Hypothalamus (tissue), 51 donors: ENCODE measurements at regions not wholly inside any gene's neighbourhood (a gene's known extent, or its start where the extent isn't known, plus 50 kb on each side); places are given as distances from the start of the nearest gene placed in this dataset.

ENCODE experiments used
- DNase-seq, 51 donors: peaks; one replicate each; lab custom pipeline; 2025; lab: John Stamatoyannopoulos, UW

DNA sequence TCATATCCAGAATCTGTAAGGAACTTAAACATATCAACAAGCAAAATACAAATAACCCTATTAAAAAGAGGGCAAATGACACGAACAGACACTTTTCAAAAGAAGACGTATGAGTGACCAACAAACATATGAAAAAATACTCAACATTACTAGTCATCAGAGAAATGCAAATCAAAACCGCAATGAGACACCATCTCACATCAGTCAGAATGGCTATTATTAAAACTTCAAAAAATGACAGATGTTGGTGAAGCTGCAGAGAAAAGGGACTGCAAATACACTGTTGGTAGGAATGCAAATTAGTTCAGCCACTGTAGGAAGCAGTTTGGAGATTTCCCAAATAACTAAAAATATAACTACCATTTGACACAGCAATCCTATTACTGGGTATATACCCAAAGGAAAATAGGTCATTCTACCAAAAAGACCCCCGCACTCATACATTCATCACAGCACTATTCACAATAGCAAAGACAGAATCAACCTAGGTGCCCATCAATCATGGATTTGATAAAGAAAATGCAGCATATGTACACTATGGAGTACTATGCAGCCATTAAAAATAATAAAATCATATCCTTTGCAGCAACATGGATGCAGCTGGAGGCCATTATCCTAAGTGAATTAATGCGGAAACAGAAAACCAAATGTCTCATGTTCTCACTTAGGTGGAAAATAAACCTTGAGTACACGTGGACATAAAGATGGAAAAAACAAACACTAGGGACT, 230.1 kb upstream of the RAB4A start:
- no peak for DNase-seq

DNA sequence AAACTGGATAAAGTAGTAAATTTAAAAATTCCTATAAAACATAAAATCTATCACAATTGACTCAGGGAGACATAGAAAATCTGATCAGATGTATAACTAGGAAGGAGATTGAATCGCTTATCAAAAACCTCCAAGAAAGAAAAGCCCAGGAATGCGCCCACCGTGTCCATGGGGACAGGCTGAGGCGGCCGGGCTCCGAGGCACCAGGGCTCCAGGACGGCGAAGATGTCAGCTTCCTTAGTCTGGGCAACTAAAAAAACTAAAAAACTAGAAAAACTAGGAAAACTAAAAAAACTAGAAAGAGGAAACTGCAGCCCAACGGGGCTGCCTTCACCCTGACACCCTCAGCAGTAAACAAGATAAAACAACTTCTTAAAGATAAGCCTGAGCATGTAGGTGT, 229.0 kb upstream of the RAB4A start:
- DNase-seq, result no peak

DNA sequence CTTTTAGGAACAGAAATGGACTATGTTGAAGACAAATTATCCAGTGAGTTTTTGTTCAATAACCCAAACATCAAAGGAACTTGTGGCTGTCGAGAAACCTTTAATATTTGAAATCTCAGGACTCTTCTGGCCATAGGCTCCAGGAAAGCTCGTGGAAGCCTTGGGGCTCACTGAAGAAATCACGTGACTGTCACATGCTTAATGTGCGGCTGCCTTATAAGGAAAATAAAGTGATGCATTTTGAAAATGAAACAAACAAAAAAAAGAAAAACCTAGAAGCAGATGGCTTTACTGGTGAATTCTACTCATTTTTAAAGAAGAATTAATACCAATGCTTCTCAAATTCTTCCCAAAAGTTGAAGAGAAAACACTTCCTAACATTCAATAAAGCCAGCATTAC, 228.4 kb upstream of the RAB4A start:
- no peak for DNase-seq

DNA sequence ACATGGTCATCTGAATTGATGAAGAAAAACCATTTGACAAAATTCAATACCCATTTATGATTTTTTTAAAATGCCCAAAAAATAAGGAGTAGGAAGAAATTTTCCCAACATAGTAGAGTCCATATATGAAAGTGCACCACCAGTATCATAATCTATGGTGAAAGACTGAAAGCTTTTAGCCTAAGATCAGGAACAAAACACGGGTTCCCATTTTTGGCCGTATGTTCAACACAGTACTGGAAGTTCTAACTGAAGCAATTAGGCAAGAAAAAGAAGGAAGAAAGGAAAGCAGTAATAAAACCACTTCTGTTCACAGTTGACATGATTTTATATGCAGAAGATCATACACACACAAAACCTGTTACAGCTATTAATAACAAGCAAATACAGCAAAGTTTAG, 227.8 kb upstream of the RAB4A start:
- no peak for DNase-seq

DNA sequence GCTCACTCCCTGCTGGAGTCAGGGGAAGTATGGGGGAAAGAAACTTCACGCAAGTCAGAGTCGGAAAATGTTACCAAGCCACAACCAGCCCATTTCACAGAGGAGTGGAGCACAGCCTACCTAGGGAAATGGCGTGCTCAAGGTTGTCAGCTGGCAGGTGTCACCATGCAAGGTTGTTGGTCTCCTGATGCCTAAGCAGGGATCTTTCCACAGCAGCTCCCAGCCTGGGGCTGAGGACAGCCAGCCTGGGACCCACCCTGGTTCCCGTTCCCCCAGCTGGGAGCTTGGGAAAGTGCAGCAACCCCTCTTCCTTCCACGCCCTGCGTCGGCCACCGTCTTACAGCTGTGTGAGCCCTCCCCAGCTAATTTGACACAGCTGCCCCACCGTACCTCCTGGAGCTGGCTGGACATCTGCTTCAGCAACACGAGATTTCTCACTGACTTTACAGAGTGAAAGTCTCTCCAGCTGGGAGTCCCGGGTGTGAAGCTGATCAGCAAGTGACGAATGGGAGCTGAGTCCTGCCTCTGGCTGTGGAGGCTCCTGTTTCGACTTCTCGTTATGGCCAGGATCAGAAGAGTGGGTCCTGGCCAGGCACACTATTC, 224.6 kb upstream of the RAB4A start:
- DNase-seq, result no peak

DNA sequence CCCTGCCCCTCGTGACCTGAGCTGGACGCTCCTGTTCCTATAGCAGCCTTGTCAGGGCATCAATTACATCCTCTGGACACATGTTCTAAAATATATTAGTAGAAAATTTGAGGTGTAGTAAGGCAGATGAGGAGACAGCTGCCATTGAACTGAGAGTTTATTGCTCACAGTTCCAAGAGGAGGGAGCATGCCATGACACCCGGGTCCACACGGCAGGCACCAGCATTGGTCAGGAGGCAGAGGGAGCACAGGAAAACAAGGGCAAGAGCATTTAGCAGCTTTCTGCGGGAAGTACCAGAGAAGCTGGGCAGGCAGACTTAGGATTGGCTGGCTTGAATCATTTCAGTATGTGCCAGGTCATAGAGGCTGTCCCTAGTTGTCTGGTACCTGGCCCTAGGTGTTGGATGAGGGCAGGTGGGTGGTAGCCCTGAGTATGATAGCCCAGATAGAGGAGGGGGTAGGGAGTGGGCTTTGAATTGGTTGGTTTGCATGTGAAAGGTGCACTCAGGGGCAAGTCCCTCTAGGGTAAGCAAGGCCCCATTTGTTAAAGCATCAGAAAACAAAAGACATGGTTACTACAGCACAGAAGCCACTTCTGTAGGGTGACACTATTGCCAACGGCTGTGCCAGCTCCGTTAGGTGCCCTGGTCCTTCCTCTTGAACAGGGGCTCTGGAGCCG, 223.6 kb upstream of the RAB4A start:
- DNase-seq, result no peak

DNA sequence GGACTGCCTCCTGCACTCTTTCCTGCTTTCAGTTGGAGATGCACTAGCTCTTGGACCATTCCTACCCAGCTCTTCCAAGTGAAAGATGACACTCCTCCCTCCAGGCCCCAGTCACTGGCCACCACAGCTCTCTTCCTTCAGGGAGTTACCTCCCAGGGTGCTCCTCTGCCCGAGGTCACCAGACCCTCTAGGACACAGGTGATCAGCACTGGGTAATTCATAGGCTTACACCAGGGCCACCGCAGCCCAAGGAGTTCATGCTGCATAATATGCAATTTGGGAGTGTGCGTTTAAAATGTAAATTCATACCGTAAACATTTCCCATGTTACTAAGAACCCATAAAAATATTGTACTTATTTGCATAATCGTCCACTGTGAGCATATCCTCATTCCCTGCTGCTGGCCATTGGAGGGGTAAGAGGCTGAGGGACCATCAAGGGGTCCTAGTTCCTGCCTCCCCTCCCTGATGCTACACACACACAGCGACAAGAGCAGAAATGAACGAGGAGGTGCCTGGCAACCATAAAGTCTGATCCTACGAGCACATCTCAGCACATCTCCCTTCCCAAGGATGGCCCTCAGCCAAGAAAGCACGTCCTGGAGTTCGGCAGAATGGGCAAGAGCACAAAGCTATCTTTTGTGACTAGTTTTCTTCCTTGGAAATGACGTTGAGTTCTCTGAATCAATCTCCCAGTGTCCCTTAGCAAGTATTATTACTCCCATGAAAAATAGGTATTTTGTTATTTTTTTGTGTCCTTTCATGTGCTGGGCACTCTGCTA, 222.9 kb upstream of the RAB4A start:
- DNase-seq, result no peak

DNA sequence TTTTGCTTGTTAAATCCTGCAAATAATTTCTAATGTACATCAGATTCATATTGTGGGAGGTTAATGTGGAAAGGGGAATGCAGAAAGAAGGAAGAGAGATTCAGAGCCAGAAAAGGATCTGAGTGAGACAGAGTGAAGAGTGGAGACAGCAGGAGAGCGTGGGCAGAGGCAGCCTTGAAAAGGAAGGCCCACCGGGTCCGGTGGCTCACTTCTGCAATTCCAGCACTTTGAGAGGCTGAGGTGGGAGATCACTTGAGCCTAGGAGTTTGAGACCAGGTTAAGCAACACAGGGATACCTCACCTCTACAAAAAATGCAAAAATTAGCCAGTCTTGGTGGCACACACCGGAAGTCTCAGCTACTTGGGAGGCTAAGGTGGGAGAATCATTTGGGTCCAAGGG, 222.0 kb upstream of the RAB4A start:
- no peak for DNase-seq

DNA sequence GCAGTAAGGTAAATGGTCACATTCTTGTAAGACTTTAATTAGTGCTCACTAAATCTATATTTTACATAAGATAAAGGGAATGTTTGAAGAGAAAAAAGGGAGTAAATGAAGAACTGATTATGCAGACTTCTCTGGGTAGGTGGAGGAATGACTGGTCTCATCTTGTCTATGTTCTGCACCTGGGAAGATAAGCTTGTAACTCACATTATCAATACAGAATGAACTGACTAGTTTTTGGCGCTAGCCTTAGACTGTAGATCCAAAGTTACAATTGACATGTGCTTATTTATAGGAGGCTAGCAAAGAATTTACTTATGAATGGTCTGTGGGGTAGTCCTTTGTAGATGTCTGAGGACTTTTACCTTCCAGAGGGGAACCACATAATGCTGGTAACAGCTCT, 214.9 kb upstream of the RAB4A start:
- DNase-seq, result no peak

DNA sequence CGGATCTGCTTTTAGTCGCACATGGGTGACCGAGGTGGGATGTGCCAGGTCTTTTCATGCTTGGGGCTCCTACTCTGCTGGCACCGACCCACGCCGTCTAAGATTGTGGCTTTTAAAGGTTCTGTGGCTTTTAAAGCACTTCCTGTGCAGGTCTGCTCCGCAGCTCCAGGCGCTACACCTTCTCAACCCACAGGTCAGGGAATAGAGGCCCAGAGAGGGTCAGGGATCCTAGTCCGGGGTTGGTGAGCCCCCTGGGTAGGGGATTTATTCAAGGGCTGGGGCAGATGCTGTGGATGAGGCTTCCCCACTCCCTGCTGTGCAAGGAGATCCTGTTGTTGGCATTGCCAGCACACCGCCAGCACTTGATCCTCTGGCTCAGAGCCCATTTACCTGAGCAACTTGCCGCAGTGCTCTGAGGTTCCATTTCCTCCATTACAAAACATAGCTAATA, 212.8 kb upstream of the RAB4A start:
- DNase-seq, result no peak

DNA sequence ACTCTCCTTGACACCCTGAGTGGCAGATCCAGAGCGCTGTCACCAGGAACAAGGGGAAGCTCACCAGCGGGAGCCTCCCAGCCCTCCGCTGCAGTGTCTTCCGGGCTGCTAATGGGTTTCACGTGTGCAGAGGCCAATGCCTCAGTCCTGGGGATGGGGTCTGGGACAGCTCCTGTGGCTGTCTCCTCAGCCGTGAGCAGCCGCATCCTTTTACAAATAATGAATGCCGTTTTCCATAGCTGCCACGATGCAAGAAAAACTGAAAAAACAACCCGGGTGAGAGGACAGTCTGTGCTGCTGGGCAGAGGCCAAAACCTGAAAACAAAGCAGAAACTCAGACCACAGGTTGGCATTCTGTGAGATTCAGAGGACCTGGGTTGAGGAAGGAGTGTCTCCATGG, 212.2 kb upstream of the RAB4A start:
- DNase-seq, result peak in 8 of 51 donors; percentile 22 to 36 (median 28)

DNA sequence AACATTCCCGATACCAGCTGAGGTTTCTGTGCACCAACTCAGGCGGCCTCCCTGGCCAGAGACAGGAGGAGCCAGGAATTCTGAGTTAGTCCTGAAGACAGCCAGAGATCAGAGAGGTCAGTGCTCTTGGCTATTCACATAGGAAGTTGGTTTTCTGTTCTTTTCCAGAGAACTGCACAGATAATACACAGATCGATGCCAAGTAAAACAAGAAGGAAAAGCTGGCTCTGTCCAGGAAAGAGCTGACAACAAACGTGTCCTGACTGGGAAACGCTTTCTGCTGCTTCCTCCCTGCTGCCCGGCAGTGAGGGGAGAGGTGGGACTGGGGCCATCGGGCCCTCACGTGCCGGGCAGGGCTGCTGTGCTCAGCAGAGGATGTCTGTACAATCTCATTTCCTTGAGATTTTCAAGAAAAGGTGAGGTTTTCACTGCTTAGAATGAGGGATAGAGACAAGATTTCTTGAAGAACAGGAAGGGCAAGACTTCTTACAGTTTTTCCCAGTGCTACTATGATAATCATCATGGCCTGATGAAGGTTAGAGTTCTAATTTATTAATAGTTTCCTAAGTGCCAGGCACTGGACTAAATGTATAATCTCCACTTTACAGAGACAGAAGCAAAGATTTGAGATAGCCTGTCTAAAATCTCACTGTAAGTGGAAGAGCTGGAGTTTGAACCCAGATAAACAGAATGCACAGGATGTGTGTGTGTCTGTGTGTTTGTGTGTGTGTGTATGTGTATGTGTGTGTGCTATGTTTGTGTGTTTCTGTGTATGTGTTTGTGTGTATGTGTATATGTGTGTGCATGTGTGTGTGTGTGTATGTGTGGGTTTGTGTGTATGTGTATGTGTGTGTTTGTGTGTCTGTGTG, 211.0 kb upstream of the RAB4A start:
- DNase-seq, result peak in 7 of 51 donors; percentile 14 to 47 (median 34)

DNA sequence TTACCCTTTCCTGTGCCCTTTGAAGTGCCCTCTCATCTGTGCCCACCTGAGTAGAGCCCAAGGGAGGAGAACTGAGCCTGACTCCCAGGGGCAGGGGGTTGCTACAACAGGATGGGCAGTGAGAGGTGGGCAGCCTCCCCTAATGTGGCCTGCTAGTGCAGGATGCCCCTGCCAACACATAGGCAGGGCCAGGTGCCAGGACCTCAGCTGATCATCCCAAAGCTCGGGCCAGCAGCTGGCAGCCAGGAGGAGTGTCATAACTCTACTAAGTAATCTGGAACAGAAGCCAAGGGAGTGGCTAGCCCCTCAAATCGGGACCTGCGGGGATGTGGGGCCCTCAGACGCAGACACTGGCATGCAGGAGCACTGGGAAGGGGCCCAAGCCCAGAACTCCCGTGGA, 208.8 kb upstream of the RAB4A start:
- peak in 1 of 51 donors; percentile 17 for DNase-seq

DNA sequence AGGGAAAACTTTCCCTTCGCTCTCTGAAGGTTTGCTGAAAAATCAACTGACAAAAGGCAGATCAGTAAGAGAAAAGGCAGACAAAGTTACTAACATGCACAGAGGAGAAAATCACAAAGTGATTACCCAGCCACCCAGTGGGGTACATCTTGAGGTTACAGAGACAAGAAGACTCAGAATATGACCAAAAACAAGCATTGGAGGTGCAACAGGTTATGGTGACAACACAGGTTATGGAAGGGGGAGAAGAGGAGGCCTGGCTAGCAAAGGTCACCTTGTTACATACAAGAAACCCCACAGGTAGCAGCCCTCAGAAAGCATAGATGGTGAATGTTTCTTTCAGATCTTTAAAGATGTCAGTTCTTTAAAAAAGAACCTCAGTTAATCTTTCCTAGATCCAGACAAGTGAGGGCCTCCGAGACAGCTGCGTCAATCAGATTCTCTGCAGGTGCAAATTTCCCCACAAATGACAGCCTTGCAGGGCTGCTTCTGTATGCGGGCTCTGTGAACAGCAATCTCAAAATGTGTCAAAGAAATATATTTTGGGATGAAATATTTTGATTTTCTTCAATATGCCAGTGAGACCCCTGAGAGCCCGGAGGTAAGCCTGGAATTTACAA, 207.6 kb upstream of the RAB4A start:
- DNase-seq, result no peak

DNA sequence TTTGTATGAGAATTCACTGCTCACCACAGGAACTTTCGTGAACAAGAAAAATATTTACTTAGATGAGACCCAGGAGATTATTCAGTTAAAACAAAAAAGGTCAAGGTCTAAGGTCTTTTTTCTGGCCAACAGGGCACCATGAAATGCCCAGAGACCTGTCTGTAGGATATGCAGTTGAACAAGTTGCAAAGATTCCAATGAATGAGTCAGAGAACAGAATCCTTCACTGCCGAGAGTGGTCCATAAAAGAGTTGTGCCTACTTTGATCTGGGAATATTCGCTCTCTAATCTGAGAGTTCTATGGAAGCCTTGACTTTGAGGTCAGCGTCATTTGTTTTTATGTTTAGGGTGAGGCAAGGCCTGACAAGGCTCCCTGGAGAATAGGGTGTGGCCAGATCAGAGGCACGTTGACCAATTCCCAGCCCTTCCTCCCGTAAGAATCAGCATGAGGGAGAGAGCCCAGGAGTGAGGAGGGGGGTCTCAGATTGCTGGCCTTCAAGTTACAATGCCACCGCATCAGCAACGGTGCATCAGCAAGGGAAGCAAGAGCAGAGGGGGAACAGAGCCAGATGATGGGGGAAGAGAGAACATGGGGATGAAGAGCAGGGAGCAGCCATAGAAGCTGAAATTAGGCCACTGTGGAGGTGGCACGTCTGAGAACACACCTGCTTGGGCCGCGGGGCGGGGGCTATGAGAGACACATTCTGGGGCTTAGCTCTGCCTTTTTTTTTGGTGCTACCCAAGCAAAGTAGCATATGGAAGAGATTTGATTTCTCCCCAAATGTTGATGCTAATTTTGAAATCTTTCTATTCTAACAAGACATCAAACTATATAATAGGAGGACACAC, 206.4 kb upstream of the RAB4A start:
- DNase-seq, result no peak

DNA sequence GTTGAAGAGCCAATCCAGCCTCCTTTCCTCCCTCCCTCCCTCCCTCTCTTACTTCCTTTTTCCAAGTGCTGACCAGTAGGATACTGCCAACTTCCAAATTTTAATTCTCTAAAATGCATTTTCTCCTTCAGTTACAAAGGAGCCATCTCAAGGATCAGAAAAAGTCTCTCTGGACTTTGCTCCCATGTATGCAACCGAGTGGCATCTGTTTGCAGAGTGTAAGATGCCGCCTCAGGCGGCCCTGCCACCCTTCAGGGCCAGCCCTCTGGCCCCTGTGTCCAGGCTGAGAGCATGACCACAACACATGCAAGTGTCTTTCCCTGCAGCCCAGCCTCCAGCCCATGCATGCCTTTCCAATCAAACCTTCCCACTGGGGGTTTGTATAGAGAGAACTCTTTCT, 205.3 kb upstream of the RAB4A start:
- no peak for DNase-seq

DNA sequence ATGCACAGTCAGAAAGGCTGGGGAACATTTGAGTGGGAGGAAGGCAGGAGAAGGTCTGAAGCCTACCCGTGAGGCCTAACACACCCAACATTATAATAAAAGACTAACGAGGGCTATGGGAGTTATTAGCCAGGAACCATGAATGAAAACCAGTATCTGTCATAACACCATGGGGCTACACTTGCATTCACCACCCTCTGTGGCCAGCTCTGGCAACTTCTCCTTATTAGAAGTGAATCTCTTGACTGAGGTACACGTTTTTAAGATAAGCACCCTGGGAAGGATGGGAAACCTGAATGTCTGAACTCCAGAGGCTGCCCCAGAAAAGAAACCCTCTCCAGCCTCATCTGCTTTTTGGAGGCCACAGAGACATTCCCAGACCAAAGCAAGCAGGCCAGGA, 204.3 kb upstream of the RAB4A start:
- DNase-seq, result no peak

DNA sequence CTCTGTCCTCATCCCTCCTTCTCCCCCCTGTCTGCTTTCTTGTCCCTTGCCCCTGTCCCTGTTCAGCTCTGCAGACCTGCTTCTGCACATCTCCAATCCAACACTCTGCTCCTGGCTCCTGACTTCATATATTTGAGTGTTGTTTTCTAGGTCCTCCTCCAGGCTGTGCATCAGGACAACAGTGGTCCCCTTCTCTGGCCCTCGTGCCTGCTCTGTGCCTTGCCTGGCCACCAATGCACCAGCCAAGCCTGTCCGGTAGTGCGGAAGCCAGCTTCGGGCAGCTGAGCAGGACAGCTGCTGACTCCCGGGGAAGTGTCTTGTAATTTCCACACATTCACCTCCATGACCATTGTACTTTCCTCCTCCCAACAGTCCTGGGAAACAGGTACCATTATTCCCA, 203.4 kb upstream of the RAB4A start:
- DNase-seq, result no peak
